Common myeloid progenitor, CD34-positive (primary cell): ENCODE measurements at regions not wholly inside any gene's neighbourhood (a gene's known extent, or its start where the extent isn't known, plus 50 kb on each side); places are given as distances from the start of the nearest gene placed in this dataset.

Experiments used
- CTCF ChIA-PET: fragments of 350-600 bp; sonication (Branson Sonifier 250); formaldehyde crosslinking; loops from one replicate; lab custom pipeline; 2021; ENCODE audit warnings: antibody characterized with exemption; lab: Charles Lee
- POLR2A ChIA-PET: fragments of 350-600 bp; sonication (Branson Sonifier 250); formaldehyde crosslinking; loops from one replicate; lab custom pipeline; 2021; ENCODE audit warnings: antibody characterized with exemption; lab: Charles Lee
- DNase-seq, 3 donors: peaks; one replicate each; pipeline versions ENCODE4 v3.0.0 to v3.0.0-alpha.2; 2013
- H3K27ac ChIP-seq, 2 experiments: 1 replicate in 1 of 2; 2 replicates in 1 of 2; pipeline ENCODE4 v1.7.0; 2013; ENCODE audit warnings: inconsistent platforms in 2 of 2, low read length in 2 of 2, mild to moderate bottlenecking in 2 of 2, low read depth in 1 of 2, moderate library complexity in 1 of 2; ENCODE audit not compliant: severe bottlenecking in 2 of 2, insufficient read depth in 1 of 2, poor library complexity in 1 of 2
- H3K27me3 ChIP-seq, 5 experiments: replicated peaks in 2 of 5; 1 replicate in 3 of 5; 2 replicates in 2 of 5; pipeline versions ENCODE4 v1.6.1 to v1.7.0; 2013; ENCODE audit warnings: low read length in 4 of 5, mild to moderate bottlenecking in 2 of 5, moderate library complexity in 2 of 5, inconsistent platforms in 1 of 5; ENCODE audit not compliant: insufficient read depth in 5 of 5, control insufficient read depth in 4 of 5
- H3K36me3 ChIP-seq, 4 experiments: 1 replicate in 2 of 4; 2 replicates in 2 of 4; pipeline versions ENCODE4 v1.6.1 to v1.7.0; 2013; ENCODE audit warnings: low read length in 3 of 4, control low read depth in 1 of 4, mild to moderate bottlenecking in 1 of 4; ENCODE audit not compliant: control insufficient read depth in 4 of 4, insufficient read depth in 4 of 4
- H3K4me1 ChIP-seq, 4 experiments: 1 replicate in 3 of 4; 2 replicates in 1 of 4; pipeline versions ENCODE4 v1.6.1 to v1.7.1; 2013; ENCODE audit warnings: low read length in 3 of 4, mild to moderate bottlenecking in 3 of 4, control low read depth in 1 of 4, inconsistent platforms in 1 of 4, moderate library complexity in 1 of 4; ENCODE audit not compliant: control insufficient read depth in 4 of 4, insufficient read depth in 4 of 4; ENCODE audit errors: control extremely low read depth in 1 of 4
- H3K4me3 ChIP-seq, 7 experiments: 1 replicate in 4 of 7; 2 replicates in 3 of 7; pipeline versions ENCODE4 v1.5.1 to v1.7.0; 2013; ENCODE audit warnings: mild to moderate bottlenecking in 7 of 7, low read length in 6 of 7, moderate library complexity in 6 of 7, inconsistent platforms in 2 of 7, low read depth in 2 of 7, control low read depth in 1 of 7; ENCODE audit not compliant: insufficient read depth in 4 of 7, control insufficient read depth in 1 of 7; ENCODE audit errors: extremely low read depth in 1 of 7
- H3K9me3 ChIP-seq, 5 experiments: 1 replicate in 4 of 5; 2 replicates in 1 of 5; pipeline versions ENCODE4 v1.6.1 to v1.7.1; 2013; ENCODE audit warnings: low read length in 4 of 5, mild to moderate bottlenecking in 2 of 5, inconsistent platforms in 1 of 5, low read depth in 1 of 5, moderate library complexity in 1 of 5; ENCODE audit not compliant: control insufficient read depth in 4 of 5, insufficient read depth in 2 of 5; ENCODE audit errors: control extremely low read depth in 1 of 5
- WGBS: methylation state at CpG from one replicate; pipeline ENCODE4 v1.1.5; 2013; ENCODE audit not compliant: insufficient coverage; 5-methylcytosine and 5-hydroxymethylcytosine counted together

- WGBS: no CpG with 5 or more reads among the region's 2 CpGs
- no peak for DNase-seq
- POLR2A ChIA-PET: no interaction called here
These were observed 333.7 kb downstream of the ENC1 start for GRCh38 chr5:74306845-74307244.

GRCh38 chr5:74304536-74304935, 336.0 kb downstream of the ENC1 start:
- no peak for DNase-seq
- Histone ChIP-seq H3K27me3 (peaks cover 0 to 6% (median 2%) of the 10 kb centered on the region in 5 experiments), H3K27ac (no peak overlapping the region), H3K9me3 (no peaks in the 10 kb centered on the region), H3K4me3 (no peak overlapping the region), H3K36me3 (no peaks in the 10 kb centered on the region), H3K4me1 (no peaks in the 10 kb centered on the region)
- ChIA-PET POLR2A (interaction anchor here (0.5 kb wide), 1 partner anchor 744 kb away, joined by 3 read pairs; no protein-coding TSS in a partner anchor), CTCF (no interaction called here)
- WGBS: no CpG with 5 or more reads among the region's 1 CpG

More at GRCh38 chr5:74306845-74307244, 333.7 kb downstream of the ENC1 start:
- Histone ChIP-seq H3K36me3 (no peaks in the 10 kb centered on the region), H3K4me3 (no peak overlapping the region), H3K27me3 (peaks cover 0 to 22% (median 2%) of the 10 kb centered on the region in 5 experiments), H3K4me1 (no peaks in the 10 kb centered on the region), H3K27ac (no peak overlapping the region), H3K9me3 (no peaks in the 10 kb centered on the region)
- CTCF ChIA-PET: interaction anchor here (1.4 kb wide), 1 partner anchor 13 kb away, joined by 4 read pairs; no protein-coding TSS in a partner anchor

- no CpG with 5 or more reads among the region's 3 CpGs for WGBS
These were observed 336.9 kb downstream of the ENC1 start for GRCh38 chr5:74303578-74303977.

GRCh38 chr5:74301576-74301975, 339.0 kb downstream of the ENC1 start:
- ChIA-PET CTCF (no interaction called here), POLR2A (no interaction called here)
- H3K4me3 ChIP-seq: no peak overlapping the region
- H3K9me3 ChIP-seq: no peaks in the 10 kb centered on the region
- H3K27me3 ChIP-seq: peaks cover 0 to 2% (median 0%) of the 10 kb centered on the region in 5 experiments
- no peaks in the 10 kb centered on the region for H3K4me1 ChIP-seq
- no peak for DNase-seq
- H3K27ac ChIP-seq: no peak overlapping the region
- H3K36me3 ChIP-seq: no peaks in the 10 kb centered on the region

More at GRCh38 chr5:74303578-74303977, 336.9 kb downstream of the ENC1 start:
- no peak overlapping the region for H3K27ac ChIP-seq
- DNase-seq: no peak
- POLR2A ChIA-PET: no interaction called here
- peaks cover 0 to 2% (median 0%) of the 10 kb centered on the region in 5 experiments for H3K27me3 ChIP-seq
- H3K36me3 ChIP-seq: no peaks in the 10 kb centered on the region
- no peaks in the 10 kb centered on the region for H3K4me1 ChIP-seq
- no peaks in the 10 kb centered on the region for H3K9me3 ChIP-seq
- CTCF ChIA-PET: no interaction called here
- H3K4me3 ChIP-seq: no peak overlapping the region

GRCh38 chr5:74300808-74301389, 339.6 kb downstream of the ENC1 start:
- no CpG with 5 or more reads among the region's 6 CpGs for WGBS
- ChIA-PET CTCF (no interaction called here), POLR2A (no interaction called here)
- no peaks in the 10 kb centered on the region for H3K4me1 ChIP-seq
- no peaks in the 10 kb centered on the region for H3K9me3 ChIP-seq
- H3K36me3 ChIP-seq: no peaks in the 10 kb centered on the region
- peaks cover 0 to 3% (median 0%) of the 10 kb centered on the region in 5 experiments for H3K27me3 ChIP-seq
- DNase-seq: no peak
- no peak overlapping the region for H3K27ac ChIP-seq
- no peak overlapping the region for H3K4me3 ChIP-seq

DNA sequence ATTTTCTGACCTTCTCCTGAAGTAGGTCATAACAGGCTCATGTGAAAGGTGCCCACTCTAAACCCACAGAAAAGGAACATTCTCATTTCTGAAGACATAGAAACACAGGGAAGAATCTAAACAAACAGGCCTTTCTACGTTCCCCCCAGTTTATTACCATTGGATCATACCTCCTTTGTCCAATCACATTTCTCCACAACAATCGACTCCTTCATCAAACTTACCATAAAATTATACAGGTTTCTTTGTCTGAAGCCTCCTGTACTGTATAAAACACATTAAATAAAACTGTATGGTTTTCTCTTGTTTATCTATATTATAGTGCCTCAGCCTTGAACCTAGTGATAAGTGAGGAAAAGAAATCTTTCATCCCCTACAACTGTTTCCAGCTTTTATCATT, 340.7 kb downstream of the ENC1 start:
- DNase-seq: no peak
- POLR2A ChIA-PET: no interaction called here
- Histone ChIP-seq H3K36me3 (no peaks in the 10 kb centered on the region), H3K9me3 (no peaks in the 10 kb centered on the region), H3K4me3 (no peak overlapping the region), H3K4me1 (no peaks in the 10 kb centered on the region), H3K27ac (no peak overlapping the region), H3K27me3 (peaks cover 0 to 3% (median 0%) of the 10 kb centered on the region in 5 experiments)
- no CpG with 5 or more reads among the region's 2 CpGs for WGBS
- CTCF ChIA-PET: no interaction called here

GRCh38 chr5:74296685-74297408, 343.7 kb downstream of the ENC1 start:
- POLR2A ChIA-PET: no interaction called here
- Histone ChIP-seq H3K9me3 (no peaks in the 10 kb centered on the region), H3K27ac (no peak overlapping the region), H3K4me3 (no peak overlapping the region), H3K4me1 (peaks cover 0 to 9% (median 3%) of the 10 kb centered on the region in 4 experiments), H3K36me3 (no peaks in the 10 kb centered on the region), H3K27me3 (peaks cover 0 to 1% (median 0%) of the 10 kb centered on the region in 5 experiments)
- WGBS: 85% methylated on average over 8 of the region's 9 CpGs
- no peak for DNase-seq
- CTCF ChIA-PET: interaction anchor here (0.9 to 1.2 kb wide), 3 partner anchors 12 to 17 kb away, joined by 3 to 4 read pairs (median 3); no protein-coding TSS in a partner anchor
